Activated CD4-positive, CD25-positive, alpha-beta regulatory T cell (primary cell): ENCODE measurements at regions not wholly inside any gene's neighbourhood (a gene's known extent, or its start where the extent isn't known, plus 50 kb on each side); places are given as distances from the start of the nearest gene placed in this dataset.
"Not testable (repeated sequence)": the region's sequence is repeated elsewhere in the genome, so short reads cannot be mapped to it uniquely, and the experiment has no call there.

Experiments
- DNase-seq, 4 experiments: peaks; one replicate each; lab custom pipeline; 2025; lab: John Stamatoyannopoulos, UW

- DNase-seq: no peak
Measured at GRCh38 chr13:89486065-89486464, 1814.9 kb downstream of the SLITRK5 start.

- DNase-seq: no peak
Measured at GRCh38 chr13:89486709-89487108, 1815.5 kb downstream of the SLITRK5 start.

GRCh38 chr13:89490661-89491060 lies 1819.5 kb downstream of the SLITRK5 start:
- DNase-seq: no peak

GRCh38 chr13:89496478-89496877 lies 1825.3 kb downstream of the SLITRK5 start:
- no peak for DNase-seq

- no peak for DNase-seq
Measured at GRCh38 chr13:89497658-89498057, 1826.5 kb downstream of the SLITRK5 start.

- no peak for DNase-seq
Measured at GRCh38 chr13:89502286-89502685, 1831.1 kb downstream of the SLITRK5 start.

GRCh38 chr13:89514534-89515312 lies 1832.8 kb upstream of the MIR17HG start:
- DNase-seq: no peak

GRCh38 chr13:89515948-89516347 lies 1831.5 kb upstream of the MIR17HG start:
- DNase-seq: no peak

GRCh38 chr13:89518289-89519077 lies 1829.0 kb upstream of the MIR17HG start:
- DNase-seq: no peak

GRCh38 chr13:89520468-89520867 lies 1827.0 kb upstream of the MIR17HG start:
- no peak for DNase-seq

- DNase-seq: not testable (repeated sequence)
Measured at GRCh38 chr13:89521672-89522071, 1825.8 kb upstream of the MIR17HG start.

- no peak for DNase-seq
Measured at GRCh38 chr13:89541091-89542030, 1806.1 kb upstream of the MIR17HG start.

GRCh38 chr13:89550938-89551337 lies 1796.5 kb upstream of the MIR17HG start:
- no peak for DNase-seq

- DNase-seq: no peak
Measured at GRCh38 chr13:89554801-89555200, 1792.7 kb upstream of the MIR17HG start.

- no peak for DNase-seq
Measured at GRCh38 chr13:89565476-89566100, 1781.9 kb upstream of the MIR17HG start.

- no peak for DNase-seq
Measured at GRCh38 chr13:89567025-89567424, 1780.5 kb upstream of the MIR17HG start.

GRCh38 chr13:89568276-89568675 lies 1779.2 kb upstream of the MIR17HG start:
- DNase-seq: no peak

- DNase-seq: no peak
Measured at GRCh38 chr13:89568746-89569145, 1778.7 kb upstream of the MIR17HG start.

- DNase-seq: no peak
Measured at GRCh38 chr13:89571676-89572075, 1775.8 kb upstream of the MIR17HG start.

GRCh38 chr13:89574077-89574476 lies 1773.4 kb upstream of the MIR17HG start:
- DNase-seq: no peak

GRCh38 chr13:89577301-89577700 lies 1770.2 kb upstream of the MIR17HG start:
- no peak for DNase-seq
